ENCODE measurements at regions not wholly inside any gene's neighbourhood (a gene's known extent, or its start where the extent isn't known, plus 50 kb on each side); places are given as distances from the start of the nearest gene placed in this dataset.

- no peak for DNase-seq (ENCODE audit: low read depth)
Observed at GRCh38 chr2:226383461-226383860, 416.2 kb downstream of the IRS1 start.

GRCh38 chr2:226380679-226381078, 418.9 kb downstream of the IRS1 start:
- DNase-seq (ENCODE audit: low read depth) = no peak

- no peak for DNase-seq (ENCODE audit: low read depth)
Observed at GRCh38 chr2:226378753-226379705, 420.6 kb downstream of the IRS1 start.

GRCh38 chr2:226376516-226377180, 423.0 kb downstream of the IRS1 start:
- DNase-seq (ENCODE audit: low read depth) = no peak

GRCh38 chr2:226366920-226367319, 432.7 kb downstream of the IRS1 start:
- DNase-seq (ENCODE audit: low read depth) = no peak

- no peak for DNase-seq (ENCODE audit: low read depth)
Observed at GRCh38 chr2:226364217-226364616, 435.4 kb downstream of the IRS1 start.

- DNase-seq (ENCODE audit: low read depth) = no peak
Observed at GRCh38 chr2:226362980-226363379, 436.6 kb downstream of the IRS1 start.

- DNase-seq (ENCODE audit: low read depth) = no peak
Observed at GRCh38 chr2:226360658-226361057, 439.0 kb downstream of the IRS1 start.

GRCh38 chr2:226358688-226359087, 440.9 kb downstream of the IRS1 start:
- no peak for DNase-seq (ENCODE audit: low read depth)

- no peak for DNase-seq (ENCODE audit: low read depth)
Observed at GRCh38 chr2:226357816-226358215, 441.8 kb downstream of the IRS1 start.

- no peak for DNase-seq (ENCODE audit: low read depth)
Observed at GRCh38 chr2:226355600-226355999, 444.0 kb downstream of the IRS1 start.

- no peak for DNase-seq (ENCODE audit: low read depth)
Observed at GRCh38 chr2:226354434-226354833, 445.2 kb downstream of the IRS1 start.

- DNase-seq (ENCODE audit: low read depth) = no peak
Observed at GRCh38 chr2:226352941-226353560, 446.6 kb downstream of the IRS1 start.

- DNase-seq (ENCODE audit: low read depth) = no peak
Observed at GRCh38 chr2:226351711-226352110, 447.9 kb downstream of the IRS1 start.

GRCh38 chr2:226339616-226340015, 460.0 kb downstream of the IRS1 start:
- no peak for DNase-seq (ENCODE audit: low read depth)

GRCh38 chr2:226338825-226339224, 460.8 kb downstream of the IRS1 start:
- DNase-seq (ENCODE audit: low read depth) = no peak

GRCh38 chr2:226337941-226338600, 461.5 kb downstream of the IRS1 start:
- DNase-seq (ENCODE audit: low read depth) = no peak

GRCh38 chr2:226336283-226336682, 463.3 kb downstream of the IRS1 start:
- no peak for DNase-seq (ENCODE audit: low read depth)

- DNase-seq (ENCODE audit: low read depth) = no peak
Observed at GRCh38 chr2:226334981-226335720, 464.5 kb downstream of the IRS1 start.

GRCh38 chr2:226333388-226333787, 466.2 kb downstream of the IRS1 start:
- no peak for DNase-seq (ENCODE audit: low read depth)

- no peak for DNase-seq (ENCODE audit: low read depth)
Observed at GRCh38 chr2:226330206-226330605, 469.4 kb downstream of the IRS1 start.

- DNase-seq (ENCODE audit: low read depth) = no peak
Observed at GRCh38 chr2:226329180-226329579, 470.4 kb downstream of the IRS1 start.
